Retinal pigment epithelial cell (primary cell): ENCODE measurements at regions not wholly inside any gene's neighbourhood (a gene's known extent, or its start where the extent isn't known, plus 50 kb on each side); places are given as distances from the start of the nearest gene placed in this dataset.

ENCODE experiments used
- DNase-seq: peaks from one replicate; pipeline ENCODE4 v3.0.0-alpha.2; 2010; ENCODE audit warnings: low read depth
- H3K4me3 ChIP-seq: 2 replicates; pipeline ENCODE4 v1.5.1; 2011; ENCODE audit warnings: mild to moderate bottlenecking, low read length, control low read depth, moderate library complexity
- TF ChIP-seq, protein P1 (sequence below): conservative IDR thresholded peaks from 2 replicates; pipeline ENCODE4 v1.5.1; 2011; ENCODE audit warnings: low read depth, low read length, control low read depth, inconsistent platforms

- H3K4me3 ChIP-seq: no peak overlapping the region
- DNase-seq: no peak
- TF ChIP-seq, protein P1, sequence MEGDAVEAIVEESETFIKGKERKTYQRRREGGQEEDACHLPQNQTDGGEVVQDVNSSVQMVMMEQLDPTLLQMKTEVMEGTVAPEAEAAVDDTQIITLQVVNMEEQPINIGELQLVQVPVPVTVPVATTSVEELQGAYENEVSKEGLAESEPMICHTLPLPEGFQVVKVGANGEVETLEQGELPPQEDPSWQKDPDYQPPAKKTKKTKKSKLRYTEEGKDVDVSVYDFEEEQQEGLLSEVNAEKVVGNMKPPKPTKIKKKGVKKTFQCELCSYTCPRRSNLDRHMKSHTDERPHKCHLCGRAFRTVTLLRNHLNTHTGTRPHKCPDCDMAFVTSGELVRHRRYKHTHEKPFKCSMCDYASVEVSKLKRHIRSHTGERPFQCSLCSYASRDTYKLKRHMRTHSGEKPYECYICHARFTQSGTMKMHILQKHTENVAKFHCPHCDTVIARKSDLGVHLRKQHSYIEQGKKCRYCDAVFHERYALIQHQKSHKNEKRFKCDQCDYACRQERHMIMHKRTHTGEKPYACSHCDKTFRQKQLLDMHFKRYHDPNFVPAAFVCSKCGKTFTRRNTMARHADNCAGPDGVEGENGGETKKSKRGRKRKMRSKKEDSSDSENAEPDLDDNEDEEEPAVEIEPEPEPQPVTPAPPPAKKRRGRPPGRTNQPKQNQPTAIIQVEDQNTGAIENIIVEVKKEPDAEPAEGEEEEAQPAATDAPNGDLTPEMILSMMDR: no peak
Observed at GRCh38 chr1:232702911-232703310, 73.0 kb upstream of the SIPA1L2 start.

DNA sequence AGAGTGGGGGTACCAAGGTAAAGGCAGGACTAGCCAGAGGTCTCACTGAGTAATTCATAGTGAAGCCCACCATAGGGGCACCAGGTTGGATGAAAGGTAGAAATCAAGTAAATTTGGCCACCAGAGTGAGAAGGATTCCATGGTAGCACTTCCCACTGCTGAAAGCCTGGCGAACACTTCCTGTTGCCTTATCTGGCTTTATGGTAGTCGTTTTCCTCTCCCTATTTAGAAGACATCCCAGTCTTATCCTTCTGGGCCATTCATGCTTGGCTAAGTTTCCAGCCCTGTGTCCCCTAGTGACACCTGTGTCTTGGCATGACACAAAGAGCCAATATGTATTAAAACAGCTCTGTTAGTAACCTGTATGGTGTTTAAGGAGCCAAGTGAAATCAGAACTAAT is 74.3 kb upstream of the SIPA1L2 start:
- DNase-seq: no peak
- no peak overlapping the region for H3K4me3 ChIP-seq
- TF ChIP-seq, protein P1: no peak

DNA sequence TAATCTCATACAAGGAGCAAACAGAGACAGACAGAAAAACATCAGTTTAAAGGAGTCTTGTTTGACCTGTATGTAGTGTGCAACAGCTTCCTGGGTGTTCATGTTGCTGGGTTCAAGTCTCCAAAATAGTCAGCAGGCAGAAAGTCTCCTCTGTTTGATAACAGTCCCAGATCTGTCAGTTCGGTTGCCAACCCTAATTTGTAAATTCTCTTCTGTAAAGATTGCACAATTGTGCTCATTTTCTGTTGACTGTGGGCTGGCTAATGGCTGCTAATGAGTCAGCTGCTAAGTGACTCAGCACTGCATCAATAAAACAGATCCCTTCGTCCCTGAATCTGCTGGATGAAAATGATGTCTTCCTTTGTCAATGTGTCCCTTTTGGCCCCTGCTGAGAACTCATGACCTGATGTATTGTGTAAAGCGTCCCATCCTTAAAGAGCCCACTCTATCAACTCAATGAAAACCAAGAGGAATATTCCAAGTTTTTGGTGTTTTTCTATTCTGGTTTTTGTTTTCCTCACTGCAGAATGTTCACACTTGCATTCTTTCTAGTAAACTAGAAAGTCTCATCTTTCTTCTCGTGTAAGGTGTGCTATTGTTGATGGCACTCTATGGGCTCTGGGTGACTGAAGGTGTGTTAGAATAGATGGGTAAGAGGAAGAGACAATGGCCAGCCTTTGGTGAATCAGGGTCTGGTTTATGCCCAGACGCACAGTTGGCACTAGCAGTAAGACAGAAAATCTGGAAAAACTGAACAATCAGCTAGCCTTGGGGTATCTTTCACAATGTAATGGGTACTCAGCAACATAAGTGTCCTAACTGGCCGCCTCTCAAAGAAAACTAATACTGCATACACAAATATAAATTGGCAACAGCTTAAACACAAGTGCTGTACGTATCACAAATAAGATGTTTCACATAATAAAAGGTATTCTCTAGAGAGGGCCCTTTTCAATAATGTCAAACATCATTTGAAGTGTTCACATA is 75.1 kb upstream of the SIPA1L2 start:
- H3K4me3 ChIP-seq: no peak overlapping the region
- TF ChIP-seq, protein P1: no peak
- peak; percentile 34 for DNase-seq

DNA sequence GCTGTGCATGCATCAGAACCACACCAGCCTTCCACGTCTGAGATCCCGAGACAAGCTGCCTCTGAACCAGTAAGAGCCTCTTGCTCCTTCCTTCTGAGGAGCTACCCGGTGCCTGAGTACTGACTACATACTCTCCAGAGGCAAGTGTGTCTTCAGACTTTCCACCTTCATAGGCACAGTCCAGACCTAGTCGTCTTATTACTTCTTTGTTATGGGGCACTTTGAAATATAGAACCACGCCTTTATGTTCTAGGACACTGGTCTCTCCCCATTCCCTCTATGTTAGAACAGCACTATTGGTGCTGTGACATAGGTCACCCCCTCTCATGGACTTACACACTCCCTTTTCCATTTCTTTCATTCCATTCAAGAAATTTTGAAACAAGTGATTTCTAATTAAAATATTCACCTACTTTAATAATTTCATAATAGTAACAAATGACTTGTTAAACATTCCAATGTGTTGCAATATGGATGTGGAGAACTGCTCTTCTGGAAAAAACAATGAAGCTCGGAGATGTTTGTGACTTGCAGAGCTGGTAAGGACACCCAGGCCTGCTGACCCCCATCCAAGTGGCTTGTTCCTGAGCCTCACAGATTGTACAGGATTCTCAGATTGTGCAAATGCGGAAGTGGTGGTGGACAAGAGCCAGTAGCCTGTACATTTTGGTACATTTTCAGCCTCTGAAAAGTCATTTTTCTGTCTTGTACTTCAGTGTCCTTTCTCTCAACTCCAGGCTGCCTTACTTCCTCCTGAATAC is 76.1 kb upstream of the SIPA1L2 start:
- H3K4me3 ChIP-seq: no peak overlapping the region
- DNase-seq: no peak
- TF ChIP-seq, protein P1: no peak

DNA sequence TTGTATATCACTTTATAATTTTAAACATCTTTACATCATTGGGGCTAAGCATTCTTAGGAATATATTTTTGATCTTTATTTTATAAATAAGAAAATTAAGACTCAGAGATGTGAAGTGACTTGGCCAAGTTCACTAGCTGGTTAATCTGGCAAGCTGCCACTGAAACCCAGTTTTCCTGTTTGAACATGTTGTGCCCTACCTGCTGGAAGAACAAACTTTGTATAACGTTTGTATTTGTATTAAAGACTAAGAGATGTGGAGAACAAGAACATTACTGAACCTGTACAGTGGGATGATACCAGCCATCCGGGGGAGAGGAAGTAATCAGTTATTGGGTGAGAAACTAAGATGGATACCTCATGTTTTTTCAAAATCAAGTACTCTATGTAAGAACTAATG is 77.2 kb upstream of the SIPA1L2 start:
- H3K4me3 ChIP-seq: no peak overlapping the region
- TF ChIP-seq, protein P1: no peak
- no peak for DNase-seq

- H3K4me3 ChIP-seq: no peak overlapping the region
- TF ChIP-seq, protein P1: no peak
- no peak for DNase-seq
Observed at GRCh38 chr1:232709386-232709785, 79.5 kb upstream of the SIPA1L2 start.
